ENCODE measurements at regions not wholly inside any gene's neighbourhood (a gene's known extent, or its start where the extent isn't known, plus 50 kb on each side); places are given as distances from the start of the nearest gene placed in this dataset.

DNA sequence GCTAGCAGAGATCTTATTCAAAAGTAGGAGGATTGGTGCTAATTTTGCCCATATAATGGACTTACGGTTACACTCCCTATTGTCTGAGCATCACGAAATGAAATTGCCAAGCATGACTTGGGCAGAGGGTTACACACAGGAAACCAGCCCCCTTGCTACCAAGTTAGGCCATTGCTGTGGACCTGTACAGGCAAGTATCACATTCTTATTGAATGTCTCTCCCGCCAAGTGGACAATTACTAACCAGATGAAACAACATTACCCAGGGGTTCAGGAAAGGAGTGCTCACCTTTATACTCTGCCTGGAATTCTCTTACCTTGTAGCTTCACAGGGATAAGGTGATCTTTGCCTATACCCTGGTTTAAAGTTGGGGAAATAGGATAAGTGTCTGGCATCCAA lies 70.6 kb upstream of the TOX3 start:
- H3K4me3 ChIP-seq (ENCODE audit: low read depth, low read length, poor library complexity, severe bottlenecking), result no peak overlapping the region
- H3K9ac ChIP-seq (ENCODE audit: low read length), result no peak overlapping the region
- no peaks in the 10 kb centered on the region for H3K9me3 ChIP-seq (ENCODE audit: low read length)
- no peaks in the 10 kb centered on the region for H3K4me1 ChIP-seq (ENCODE audit: insufficient read depth, low read length, severe bottlenecking)
- H2AFZ ChIP-seq (ENCODE audit: low read length), result no peak overlapping the region
- no peaks in the 10 kb centered on the region for H3K9me2 ChIP-seq (ENCODE audit: low read depth, low read length)
- H3K27me3 ChIP-seq (ENCODE audit: insufficient read depth, low read length), result no peaks in the 10 kb centered on the region
- H3K36me3 ChIP-seq (ENCODE audit: insufficient read depth, low read length), result no peaks in the 10 kb centered on the region
- H3K4me2 ChIP-seq (ENCODE audit: low read length), result no peak overlapping the region
- no peaks in the 10 kb centered on the region for H3K79me2 ChIP-seq (ENCODE audit: insufficient read depth, low read length)
- H4K20me1 ChIP-seq (ENCODE audit: insufficient read depth, low read length), result no peaks in the 10 kb centered on the region
- H3K27ac ChIP-seq (ENCODE audit: low read depth, low read length, poor library complexity, severe bottlenecking), result no peak overlapping the region
- TF ChIP-seq, protein P1, sequence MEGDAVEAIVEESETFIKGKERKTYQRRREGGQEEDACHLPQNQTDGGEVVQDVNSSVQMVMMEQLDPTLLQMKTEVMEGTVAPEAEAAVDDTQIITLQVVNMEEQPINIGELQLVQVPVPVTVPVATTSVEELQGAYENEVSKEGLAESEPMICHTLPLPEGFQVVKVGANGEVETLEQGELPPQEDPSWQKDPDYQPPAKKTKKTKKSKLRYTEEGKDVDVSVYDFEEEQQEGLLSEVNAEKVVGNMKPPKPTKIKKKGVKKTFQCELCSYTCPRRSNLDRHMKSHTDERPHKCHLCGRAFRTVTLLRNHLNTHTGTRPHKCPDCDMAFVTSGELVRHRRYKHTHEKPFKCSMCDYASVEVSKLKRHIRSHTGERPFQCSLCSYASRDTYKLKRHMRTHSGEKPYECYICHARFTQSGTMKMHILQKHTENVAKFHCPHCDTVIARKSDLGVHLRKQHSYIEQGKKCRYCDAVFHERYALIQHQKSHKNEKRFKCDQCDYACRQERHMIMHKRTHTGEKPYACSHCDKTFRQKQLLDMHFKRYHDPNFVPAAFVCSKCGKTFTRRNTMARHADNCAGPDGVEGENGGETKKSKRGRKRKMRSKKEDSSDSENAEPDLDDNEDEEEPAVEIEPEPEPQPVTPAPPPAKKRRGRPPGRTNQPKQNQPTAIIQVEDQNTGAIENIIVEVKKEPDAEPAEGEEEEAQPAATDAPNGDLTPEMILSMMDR (IDR thresholded peaks at IDR 0.05; ENCODE audit: low read length), result no peak
- no peak for TF ChIP-seq EZH2 (IDR thresholded peaks at IDR 0.05; ENCODE audit: borderline replicate concordance, low read length)
- H3F3A ChIP-seq (ENCODE audit: insufficient read depth, low read length), result no peaks in the 10 kb centered on the region

- H3F3A ChIP-seq (ENCODE audit: insufficient read depth, low read length), result no peaks in the 10 kb centered on the region
- H3K4me2 ChIP-seq (ENCODE audit: low read length), result no peak overlapping the region
- no peaks in the 10 kb centered on the region for H3K27me3 ChIP-seq (ENCODE audit: insufficient read depth, low read length)
- no peak overlapping the region for H3K27ac ChIP-seq (ENCODE audit: low read depth, low read length, poor library complexity, severe bottlenecking)
- no peaks in the 10 kb centered on the region for H4K20me1 ChIP-seq (ENCODE audit: insufficient read depth, low read length)
- TF ChIP-seq, protein P1 (IDR thresholded peaks at IDR 0.05; ENCODE audit: low read length), result no peak
- no peak for TF ChIP-seq EZH2 (IDR thresholded peaks at IDR 0.05; ENCODE audit: borderline replicate concordance, low read length)
- no peak overlapping the region for H3K4me3 ChIP-seq (ENCODE audit: low read depth, low read length, poor library complexity, severe bottlenecking)
- no peaks in the 10 kb centered on the region for H3K9me3 ChIP-seq (ENCODE audit: low read length)
- no peak overlapping the region for H2AFZ ChIP-seq (ENCODE audit: low read length)
- no peak overlapping the region for H3K9ac ChIP-seq (ENCODE audit: low read length)
- no peaks in the 10 kb centered on the region for H3K36me3 ChIP-seq (ENCODE audit: insufficient read depth, low read length)
- no peaks in the 10 kb centered on the region for H3K79me2 ChIP-seq (ENCODE audit: insufficient read depth, low read length)
- no peaks in the 10 kb centered on the region for H3K4me1 ChIP-seq (ENCODE audit: insufficient read depth, low read length, severe bottlenecking)
- H3K9me2 ChIP-seq (ENCODE audit: low read depth, low read length), result no peaks in the 10 kb centered on the region
Measured at GRCh38 chr16:52613508-52613907, 66.6 kb upstream of the TOX3 start.

DNA sequence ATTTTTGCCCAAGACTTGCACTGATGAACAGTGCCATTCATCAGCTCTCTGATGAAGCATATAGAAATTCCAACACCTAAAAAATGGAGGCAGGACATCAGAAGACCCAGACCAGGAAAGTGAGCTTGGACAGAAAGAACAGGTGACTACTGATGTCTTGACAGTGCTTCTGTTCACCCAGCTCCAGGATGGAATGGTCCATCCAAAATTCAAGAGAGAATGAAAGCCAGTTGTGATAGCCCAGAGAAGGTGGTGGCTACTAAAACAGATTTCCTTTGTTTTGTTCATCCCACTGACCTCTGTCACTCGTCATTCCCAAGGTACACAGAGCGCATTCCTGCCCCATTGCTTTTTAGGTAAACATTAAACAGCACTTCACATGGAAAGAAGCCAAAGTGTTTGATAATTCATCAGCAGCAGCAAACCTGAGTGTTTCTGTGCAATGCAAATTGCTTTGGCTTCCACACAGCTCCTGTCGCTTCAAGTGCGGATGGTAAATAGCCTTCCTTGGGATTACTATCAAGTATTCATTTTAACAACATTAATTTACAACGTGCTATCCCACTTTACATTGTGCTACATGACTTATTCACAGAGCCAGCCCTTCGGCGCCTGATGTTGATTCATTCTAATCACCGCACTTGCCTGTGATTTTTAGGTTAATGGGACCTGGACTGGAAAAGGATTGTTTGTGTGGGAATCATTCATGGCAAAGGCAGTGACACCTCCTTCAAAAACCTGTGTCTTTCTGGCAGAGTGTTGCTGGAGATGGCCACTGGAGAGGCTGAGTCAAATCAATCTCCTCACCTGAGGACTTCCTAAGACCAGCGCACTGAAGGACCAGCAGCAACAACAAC lies 65.1 kb upstream of the TOX3 start:
- no peaks in the 10 kb centered on the region for H3K27me3 ChIP-seq (ENCODE audit: insufficient read depth, low read length)
- H2AFZ ChIP-seq (ENCODE audit: low read length), result no peak overlapping the region
- H3K27ac ChIP-seq (ENCODE audit: low read depth, low read length, poor library complexity, severe bottlenecking), result no peak overlapping the region
- TF ChIP-seq, protein P1 (IDR thresholded peaks at IDR 0.05; ENCODE audit: low read length), result no peak
- TF ChIP-seq EZH2 (IDR thresholded peaks at IDR 0.05; ENCODE audit: borderline replicate concordance, low read length), result no peak
- no peaks in the 10 kb centered on the region for H4K20me1 ChIP-seq (ENCODE audit: insufficient read depth, low read length)
- H3K9me3 ChIP-seq (ENCODE audit: low read length), result no peaks in the 10 kb centered on the region
- H3K4me2 ChIP-seq (ENCODE audit: low read length), result no peak overlapping the region
- H3K9ac ChIP-seq (ENCODE audit: low read length), result no peak overlapping the region
- no peak overlapping the region for H3K4me3 ChIP-seq (ENCODE audit: low read depth, low read length, poor library complexity, severe bottlenecking)
- H3K79me2 ChIP-seq (ENCODE audit: insufficient read depth, low read length), result no peaks in the 10 kb centered on the region
- no peaks in the 10 kb centered on the region for H3K4me1 ChIP-seq (ENCODE audit: insufficient read depth, low read length, severe bottlenecking)
- H3F3A ChIP-seq (ENCODE audit: insufficient read depth, low read length), result no peaks in the 10 kb centered on the region
- H3K9me2 ChIP-seq (ENCODE audit: low read depth, low read length), result no peaks in the 10 kb centered on the region
- H3K36me3 ChIP-seq (ENCODE audit: insufficient read depth, low read length), result no peaks in the 10 kb centered on the region

Measured in OCI-LY1 (cell line).